HepG2 (cell line): ENCODE measurements at regions not wholly inside any gene's neighbourhood (a gene's known extent, or its start where the extent isn't known, plus 50 kb on each side); places are given as distances from the start of the nearest gene placed in this dataset.

Source experiments
- ATAC-seq: fragments of 200-7000 bp; cut with Tn5 transposase; 3 replicates; pipeline ENCODE4 v1.9.1; 2020; ENCODE audit warnings: mild to moderate bottlenecking, moderate library complexity
- BruUV-seq: library from RNA; stranded (reverse); fragments of 400-500 nt; replicated peaks from 2 replicates; lab custom pipeline; 2021; lab: Mats Ljungman, UMichigan
- CTCF ChIA-PET: fragments of 300-600 bp; formaldehyde crosslinking; extraction: SDS; loops from one replicate; lab custom pipeline; 2021; ENCODE audit warnings: low total read pairs, inconsistent platforms, low intra/inter-chr PET ratio; lab: Yijun Ruan, JAX
- POLR2A ChIA-PET: fragments of 350-600 bp; sonication (Branson Sonifier 250); formaldehyde crosslinking; loops from one replicate; lab custom pipeline; 2020; ENCODE audit warnings: antibody characterized with exemption, inconsistent platforms; lab: Yijun Ruan, JAX
- DNase-seq: peaks from one replicate; pipeline ENCODE4 v3.0.0-alpha.2; 2015; ENCODE audit warnings: low spot score
- FAIRE-seq: peaks from 3 replicates; lab custom pipeline; 2011; peaks lifted over from hg19 to GRCh38; lab: Jason Lieb, UNC
- H2AFZ ChIP-seq: one replicate; pipeline ENCODE4 v1.6.1; 2011; ENCODE audit warnings: low read length, inconsistent platforms
- H3K27ac ChIP-seq: fragments of 300-600 bp; 3 replicates; pipeline ENCODE4 v1.8.0; 2011; ENCODE audit warnings: mixed run types, mild to moderate bottlenecking, mixed read lengths, low read length, inconsistent platforms; ENCODE audit not compliant: insufficient read depth; ENCODE audit errors: extremely low read length
- H3K27me3 ChIP-seq, 2 experiments: fragments of 200-600 bp in 1 of 2; 2 replicates in 1 of 2; 3 replicates in 1 of 2; pipeline versions ENCODE4 v1.6.0 to v1.8.0; 2011; ENCODE audit warnings: low read length in 2 of 2, mild to moderate bottlenecking in 2 of 2, moderate library complexity in 2 of 2, inconsistent platforms in 1 of 2; ENCODE audit not compliant: insufficient read depth in 2 of 2, control insufficient read depth in 1 of 2
- H3K36me3 ChIP-seq, 2 experiments: fragments of 200-600 bp in 1 of 2; replicated peaks in 1 of 2; 2 replicates in 1 of 2; 3 replicates in 1 of 2; pipeline versions ENCODE4 v1.5.1 to v1.8.0; 2011; ENCODE audit warnings: low read length in 2 of 2, inconsistent platforms in 1 of 2; ENCODE audit not compliant: insufficient read depth in 2 of 2, control insufficient read depth in 1 of 2
- H3K4me1 ChIP-seq: 2 replicates; pipeline ENCODE4 v1.5.1; 2012; ENCODE audit warnings: low read length, inconsistent platforms; ENCODE audit not compliant: insufficient read depth
- H3K4me2 ChIP-seq: 2 replicates; pipeline ENCODE4 v1.6.0; 2011; ENCODE audit warnings: low read depth, low read length, inconsistent platforms
- H3K4me3 ChIP-seq, 3 experiments: fragments of 200-600 bp in 1 of 3; sonication (generic), shearing (Covaris generic) in 1 of 3; replicated peaks in 1 of 3; 2 replicates each; pipeline ENCODE4 v1.5.1; 2011 to 2016; ENCODE audit warnings: low read length in 3 of 3, inconsistent platforms in 2 of 3, low read depth in 2 of 3, mild to moderate bottlenecking in 2 of 3, control low read depth in 1 of 3, mixed read lengths in 1 of 3; ENCODE audit not compliant: insufficient read depth in 1 of 3
- H3K79me2 ChIP-seq: one replicate; pipeline ENCODE4 v1.6.1; 2011; ENCODE audit warnings: low read length, inconsistent platforms; ENCODE audit not compliant: insufficient read depth
- H3K9ac ChIP-seq: 2 replicates; pipeline ENCODE4 v1.6.0; 2011; ENCODE audit warnings: mild to moderate bottlenecking, low read depth, low read length, inconsistent platforms; ENCODE audit not compliant: insufficient read depth
- H3K9me3 ChIP-seq: 2 replicates; pipeline ENCODE4 v1.5.1; 2012; ENCODE audit warnings: mild to moderate bottlenecking, low read length
- H4K20me1 ChIP-seq: 2 replicates; pipeline ENCODE4 v1.6.0; 2011; ENCODE audit warnings: inconsistent platforms, mild to moderate bottlenecking, low read length, moderate library complexity; ENCODE audit not compliant: insufficient read depth
- ARID2 ChIP-seq: sonication (generic); formaldehyde crosslinking; IDR thresholded peaks from 2 replicates; pipeline ENCODE4 v1.8.1; 2022; ENCODE audit warnings: mild to moderate bottlenecking, missing genetic modification reagents, borderline replicate concordance
- HNRNPH1 ChIP-seq: fragments of 200-400 bp; formaldehyde crosslinking; optimal IDR thresholded peaks from 2 replicates; pipeline ENCODE3; 2017; ENCODE audit warnings: mild to moderate bottlenecking, low read depth, low read length
- JARID2 ChIP-seq: sonication (generic); formaldehyde crosslinking; IDR thresholded peaks from 2 replicates; pipeline ENCODE4 v1.8.1; 2023; ENCODE audit warnings: missing genetic modification reagents, inconsistent platforms; ENCODE audit not compliant: insufficient replicate concordance
- SMC3 ChIP-seq: IDR thresholded peaks from 2 replicates; pipeline ENCODE4 v1.6.1; 2011; ENCODE audit warnings: low read length, improper control_type of control experiment
- SNAI1 ChIP-seq: sonication (generic); formaldehyde crosslinking; IDR thresholded peaks from 2 replicates; pipeline ENCODE4 v1.5.0; 2020; ENCODE audit warnings: mild to moderate bottlenecking, missing genetic modification reagents, borderline replicate concordance
- SNAPC2 ChIP-seq: sonication (generic); formaldehyde crosslinking; IDR thresholded peaks from 2 replicates; pipeline ENCODE4 v1.8.1; 2022; ENCODE audit warnings: mild to moderate bottlenecking, missing genetic modification reagents
- ZNF580 ChIP-seq: IDR thresholded peaks from 2 replicates; pipeline ENCODE4 v1.6.1; 2016; ENCODE audit warnings: low read depth, borderline replicate concordance
- ZNF850 ChIP-seq: sonication (generic); formaldehyde crosslinking; conservative IDR thresholded peaks from 2 replicates; pipeline ENCODE4 v1.9.0; 2021; ENCODE audit warnings: mild to moderate bottlenecking, missing genetic modification reagents
- WGBS: methylation state at CpG from one replicate; pipeline ENCODE4 v1.1.6; 2017; ENCODE audit warnings: low lambda C conversion rate; 5-methylcytosine and 5-hydroxymethylcytosine counted together
- in situ Hi-C: cut with HindIII; loops from 2 replicates; pipeline ENCODE4 v1.10.0; 2017; ENCODE audit warnings: low pct_unique_long_range_greater_than_20kb; ENCODE audit not compliant: extremely low pct_ligation_motif_present
- intact Hi-C: fragments of 100-400 bp; cut with micrococcal nuclease; formaldehyde crosslinking; loops from one replicate; pipeline ENCODE4 v1.10.0; 2022; ENCODE audit not compliant: unreplicated experiment

- TF ChIP-seq SNAI1 (CRISPR knock-in tag) (no peak), ARID2 (CRISPR knock-in tag) (no peak), ZNF580 (no peak)
These were observed 94.4 kb downstream of the LBH start (continued) for GRCh38 chr2:30325600-30326328.

- FAIRE-seq, result no peak
- Histone ChIP-seq H3K9ac (no peak overlapping the region), H3K4me2 (no peak overlapping the region), H4K20me1 (no peaks in the 10 kb centered on the region), H3K9me3 (no peaks in the 10 kb centered on the region), H2AFZ (no peak overlapping the region), H3K27ac (no peak overlapping the region), H3K36me3 (no peaks in the 10 kb centered on the region), H3K4me1 (no peaks in the 10 kb centered on the region), H3K79me2 (no peaks in the 10 kb centered on the region), H3K27me3 (peaks cover 0 to 6% of the 10 kb centered on the region in 2 experiments; a peak in 3 of 5 replicates), H3K4me3 (no peak overlapping the region)
- no peak for ATAC-seq
- WGBS, result 8% methylated on average over 6 of the region's 6 CpGs
- ChIA-PET POLR2A (no interaction called here), CTCF (no interaction called here)
- intact Hi-C loops, result no loop called here
- TF ChIP-seq SNAPC2 (CRISPR knock-in tag) (no peak), ZNF850 (CRISPR knock-in tag) (no peak), SMC3 (no peak), HNRNPH1 (no peak), JARID2 (CRISPR knock-in tag) (no peak)
- BruUV-seq, result no TSS peak
- in situ Hi-C loops, result no loop called here
- DNase-seq, result no peak
These were observed 95.2 kb downstream of the LBH start for GRCh38 chr2:30326497-30326896.
